ENCODE measurements at regions not wholly inside any gene's neighbourhood (a gene's known extent, or its start where the extent isn't known, plus 50 kb on each side); places are given as distances from the start of the nearest gene placed in this dataset.

DNA sequence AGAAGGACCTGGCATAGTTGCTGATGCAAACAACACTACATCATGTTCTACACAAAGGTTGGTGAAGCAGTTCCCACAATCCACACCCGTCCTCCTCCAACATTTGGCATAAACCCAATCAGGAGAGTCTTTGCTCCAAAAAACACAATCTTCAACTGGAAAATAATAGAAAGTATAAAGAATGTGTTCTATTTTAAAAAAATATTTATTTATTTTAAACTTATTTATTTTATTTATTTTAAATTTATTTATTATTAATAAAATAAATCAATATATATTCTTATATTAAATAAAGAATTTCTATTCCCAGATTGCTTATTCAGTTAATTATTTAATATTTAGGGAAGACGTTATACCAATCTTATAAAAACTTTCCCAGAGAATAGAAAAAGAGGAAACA lies 1753.7 kb upstream of the AGA start:
- H3K9ac ChIP-seq (ENCODE audit: low read length): no peak overlapping the region
- BruUV-seq (replicated peaks): no TSS peak
- H2AFZ ChIP-seq (ENCODE audit: low read depth, low read length, poor library complexity, severe bottlenecking): no peak overlapping the region
- H3K27ac ChIP-seq (ENCODE audit: low read depth, low read length): no peak overlapping the region
- DNase-seq (ENCODE audit: low read depth, low spot score) (no peak), ATAC-seq (no peak)
- no peaks in the 10 kb centered on the region for H3K9me3 ChIP-seq (ENCODE audit: control insufficient read depth in 1 of 2, insufficient read depth in 1 of 2, low read depth in 1 of 2, low read length in 2 of 2)
- H3K79me2 ChIP-seq (ENCODE audit: insufficient read depth, low read length): no peaks in the 10 kb centered on the region
- no peak overlapping the region for H3K4me3 ChIP-seq (replicated peaks in 1 of 2; ENCODE audit: low read depth in 1 of 2, low read length in 2 of 2)
- H3K27me3 ChIP-seq (ENCODE audit: insufficient read depth, low read length): no peaks in the 10 kb centered on the region
- TF ChIP-seq CEBPB (IDR thresholded peaks at IDR 0.05; ENCODE audit: low read depth): no peak
- TF ChIP-seq, protein P1, sequence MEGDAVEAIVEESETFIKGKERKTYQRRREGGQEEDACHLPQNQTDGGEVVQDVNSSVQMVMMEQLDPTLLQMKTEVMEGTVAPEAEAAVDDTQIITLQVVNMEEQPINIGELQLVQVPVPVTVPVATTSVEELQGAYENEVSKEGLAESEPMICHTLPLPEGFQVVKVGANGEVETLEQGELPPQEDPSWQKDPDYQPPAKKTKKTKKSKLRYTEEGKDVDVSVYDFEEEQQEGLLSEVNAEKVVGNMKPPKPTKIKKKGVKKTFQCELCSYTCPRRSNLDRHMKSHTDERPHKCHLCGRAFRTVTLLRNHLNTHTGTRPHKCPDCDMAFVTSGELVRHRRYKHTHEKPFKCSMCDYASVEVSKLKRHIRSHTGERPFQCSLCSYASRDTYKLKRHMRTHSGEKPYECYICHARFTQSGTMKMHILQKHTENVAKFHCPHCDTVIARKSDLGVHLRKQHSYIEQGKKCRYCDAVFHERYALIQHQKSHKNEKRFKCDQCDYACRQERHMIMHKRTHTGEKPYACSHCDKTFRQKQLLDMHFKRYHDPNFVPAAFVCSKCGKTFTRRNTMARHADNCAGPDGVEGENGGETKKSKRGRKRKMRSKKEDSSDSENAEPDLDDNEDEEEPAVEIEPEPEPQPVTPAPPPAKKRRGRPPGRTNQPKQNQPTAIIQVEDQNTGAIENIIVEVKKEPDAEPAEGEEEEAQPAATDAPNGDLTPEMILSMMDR (IDR thresholded peaks at IDR 0.05 in 2 of 3, conservative IDR thresholded peaks at IDR 0.05 in 1 of 3; ENCODE audit: borderline replicate concordance in 1 of 3, insufficient read depth in 1 of 3, low read depth in 2 of 3, low read length in 2 of 3): no peak
- TF ChIP-seq, protein P2, sequence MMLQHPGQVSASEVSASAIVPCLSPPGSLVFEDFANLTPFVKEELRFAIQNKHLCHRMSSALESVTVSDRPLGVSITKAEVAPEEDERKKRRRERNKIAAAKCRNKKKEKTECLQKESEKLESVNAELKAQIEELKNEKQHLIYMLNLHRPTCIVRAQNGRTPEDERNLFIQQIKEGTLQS (IDR thresholded peaks at IDR 0.05): no peak
- TF ChIP-seq EGR1 (IDR thresholded peaks at IDR 0.05; ENCODE audit: low read depth): no peak
- TF ChIP-seq, protein P3, sequence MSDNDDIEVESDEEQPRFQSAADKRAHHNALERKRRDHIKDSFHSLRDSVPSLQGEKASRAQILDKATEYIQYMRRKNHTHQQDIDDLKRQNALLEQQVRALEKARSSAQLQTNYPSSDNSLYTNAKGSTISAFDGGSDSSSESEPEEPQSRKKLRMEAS (IDR thresholded peaks at IDR 0.05): no peak
- TF ChIP-seq, protein P4, sequence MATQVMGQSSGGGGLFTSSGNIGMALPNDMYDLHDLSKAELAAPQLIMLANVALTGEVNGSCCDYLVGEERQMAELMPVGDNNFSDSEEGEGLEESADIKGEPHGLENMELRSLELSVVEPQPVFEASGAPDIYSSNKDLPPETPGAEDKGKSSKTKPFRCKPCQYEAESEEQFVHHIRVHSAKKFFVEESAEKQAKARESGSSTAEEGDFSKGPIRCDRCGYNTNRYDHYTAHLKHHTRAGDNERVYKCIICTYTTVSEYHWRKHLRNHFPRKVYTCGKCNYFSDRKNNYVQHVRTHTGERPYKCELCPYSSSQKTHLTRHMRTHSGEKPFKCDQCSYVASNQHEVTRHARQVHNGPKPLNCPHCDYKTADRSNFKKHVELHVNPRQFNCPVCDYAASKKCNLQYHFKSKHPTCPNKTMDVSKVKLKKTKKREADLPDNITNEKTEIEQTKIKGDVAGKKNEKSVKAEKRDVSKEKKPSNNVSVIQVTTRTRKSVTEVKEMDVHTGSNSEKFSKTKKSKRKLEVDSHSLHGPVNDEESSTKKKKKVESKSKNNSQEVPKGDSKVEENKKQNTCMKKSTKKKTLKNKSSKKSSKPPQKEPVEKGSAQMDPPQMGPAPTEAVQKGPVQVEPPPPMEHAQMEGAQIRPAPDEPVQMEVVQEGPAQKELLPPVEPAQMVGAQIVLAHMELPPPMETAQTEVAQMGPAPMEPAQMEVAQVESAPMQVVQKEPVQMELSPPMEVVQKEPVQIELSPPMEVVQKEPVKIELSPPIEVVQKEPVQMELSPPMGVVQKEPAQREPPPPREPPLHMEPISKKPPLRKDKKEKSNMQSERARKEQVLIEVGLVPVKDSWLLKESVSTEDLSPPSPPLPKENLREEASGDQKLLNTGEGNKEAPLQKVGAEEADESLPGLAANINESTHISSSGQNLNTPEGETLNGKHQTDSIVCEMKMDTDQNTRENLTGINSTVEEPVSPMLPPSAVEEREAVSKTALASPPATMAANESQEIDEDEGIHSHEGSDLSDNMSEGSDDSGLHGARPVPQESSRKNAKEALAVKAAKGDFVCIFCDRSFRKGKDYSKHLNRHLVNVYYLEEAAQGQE (IDR thresholded peaks at IDR 0.05; ENCODE audit: low read depth): no peak
- no peak for TF ChIP-seq JUND (IDR thresholded peaks at IDR 0.05)
- TF ChIP-seq FOSL1 (IDR thresholded peaks at IDR 0.05; ENCODE audit: low read depth): no peak
- TF ChIP-seq RAD21 (IDR thresholded peaks at IDR 0.05; ENCODE audit: low read depth): no peak
- no peak for TF ChIP-seq ZFX (IDR thresholded peaks at IDR 0.05)
- TF ChIP-seq YY1 (IDR thresholded peaks at IDR 0.05; ENCODE audit: extremely low read depth, insufficient replicate concordance, low read depth, low read length): no peak
- TF ChIP-seq POLR2AphosphoS5 (IDR thresholded peaks at IDR 0.05; ENCODE audit: low read depth, low read length): no peak
- TF ChIP-seq SIN3A (IDR thresholded peaks at IDR 0.05; ENCODE audit: low read depth): no peak
- no peak for TF ChIP-seq POLR2A (IDR thresholded peaks at IDR 0.05; ENCODE audit: borderline replicate concordance, extremely low read depth, insufficient read depth, insufficient read length)
- TF ChIP-seq SP1 (IDR thresholded peaks at IDR 0.05; ENCODE audit: low read depth): no peak
- TF ChIP-seq TCF7L2 (IDR thresholded peaks at IDR 0.05; ENCODE audit: borderline replicate concordance, extremely low read depth, insufficient read depth, insufficient read length): no peak
- TF ChIP-seq SRF (IDR thresholded peaks at IDR 0.05; ENCODE audit: low read depth): no peak
- TF ChIP-seq ELF1 (IDR thresholded peaks at IDR 0.05; ENCODE audit: borderline replicate concordance, low read depth): no peak
- TF ChIP-seq CBX3 (IDR thresholded peaks at IDR 0.05; ENCODE audit: low read depth): no peak
- no peaks in the 10 kb centered on the region for H3K4me1 ChIP-seq (ENCODE audit: control insufficient read depth in 1 of 2, insufficient read depth in 2 of 2, low read length in 2 of 2)
- no peaks in the 10 kb centered on the region for H3K9me2 ChIP-seq (ENCODE audit: insufficient read depth)
- H3K36me3 ChIP-seq (ENCODE audit: control insufficient read depth in 1 of 2, insufficient read depth in 2 of 2, low read length in 2 of 2): no peaks in the 10 kb centered on the region
- intact Hi-C loops (cut with micrococcal nuclease): no loop called here
- H4K20me1 ChIP-seq (ENCODE audit: insufficient read depth): no peaks in the 10 kb centered on the region
- ChIA-PET RAD21 (ENCODE audit: low non-redundant PET in 1 of 2, low total read pairs in 2 of 2, uncharacterized antibody in 2 of 2, unreplicated experiment in 2 of 2) (no interaction called here), POLR2A (no interaction called here), CTCF (no interaction called here)
- no peak overlapping the region for H3K4me2 ChIP-seq (ENCODE audit: low read length)

Data from HCT116 (cell line).